ENCODE measurements at regions not wholly inside any gene's neighbourhood (a gene's known extent, or its start where the extent isn't known, plus 50 kb on each side); places are given as distances from the start of the nearest gene placed in this dataset.

- no peak for DNase-seq (ENCODE audit: low read depth in 1 of 2, low spot score in 1 of 2)
- no peak for TF ChIP-seq SPI1 (IDR thresholded peaks at IDR 0.05; ENCODE audit: borderline replicate concordance, low read depth)
- no peak for TF ChIP-seq GABPA (IDR thresholded peaks at IDR 0.05; ENCODE audit: low read depth)
- TF ChIP-seq CTCF (IDR thresholded peaks at IDR 0.05; ENCODE audit: insufficient read depth, low read length): no peak
- Histone ChIP-seq H3K27me3 (ENCODE audit: insufficient read depth, poor library complexity, severe bottlenecking) (no peaks in the 10 kb centered on the region), H3K4me3 (replicated peaks; ENCODE audit: insufficient read depth, low read length) (no peak overlapping the region), H3K27ac (replicated peaks) (no peak overlapping the region)
Observed at GRCh38 chr4:11286533-11286932, 142.2 kb downstream of the HS3ST1 start.

GRCh38 chr4:11281720-11282119, 147.0 kb downstream of the HS3ST1 start:
- Histone ChIP-seq H3K27me3 (ENCODE audit: insufficient read depth, poor library complexity, severe bottlenecking) (no peaks in the 10 kb centered on the region), H3K27ac (replicated peaks) (no peak overlapping the region), H3K4me3 (replicated peaks; ENCODE audit: insufficient read depth, low read length) (no peak overlapping the region)
- no peak for TF ChIP-seq CTCF (IDR thresholded peaks at IDR 0.05; ENCODE audit: insufficient read depth, low read length)
- TF ChIP-seq GABPA (IDR thresholded peaks at IDR 0.05; ENCODE audit: low read depth): no peak
- TF ChIP-seq REST (IDR thresholded peaks at IDR 0.05; ENCODE audit: insufficient replicate concordance, low read depth): no peak
- TF ChIP-seq POLR2AphosphoS5 (IDR thresholded peaks at IDR 0.05; ENCODE audit: low read depth): no peak
- no peak for TF ChIP-seq SPI1 (IDR thresholded peaks at IDR 0.05; ENCODE audit: borderline replicate concordance, low read depth)
- DNase-seq (ENCODE audit: low read depth in 1 of 2, low spot score in 1 of 2): no peak

GRCh38 chr4:11271263-11271662, 157.4 kb downstream of the HS3ST1 start:
- no peak for DNase-seq (ENCODE audit: low read depth in 1 of 2, low spot score in 1 of 2)
- Histone ChIP-seq H3K27me3 (ENCODE audit: insufficient read depth, poor library complexity, severe bottlenecking) (no peaks in the 10 kb centered on the region), H3K27ac (replicated peaks) (no peak overlapping the region), H3K4me3 (replicated peaks; ENCODE audit: insufficient read depth, low read length) (no peak overlapping the region)
- TF ChIP-seq CTCF (IDR thresholded peaks at IDR 0.05; ENCODE audit: insufficient read depth, low read length) (no peak), POLR2AphosphoS5 (IDR thresholded peaks at IDR 0.05; ENCODE audit: low read depth) (no peak), SPI1 (IDR thresholded peaks at IDR 0.05; ENCODE audit: borderline replicate concordance, low read depth) (no peak), GABPA (IDR thresholded peaks at IDR 0.05; ENCODE audit: low read depth) (no peak), REST (IDR thresholded peaks at IDR 0.05; ENCODE audit: insufficient replicate concordance, low read depth) (no peak)

GRCh38 chr4:11268149-11268548, 160.5 kb downstream of the HS3ST1 start:
- TF ChIP-seq REST (IDR thresholded peaks at IDR 0.05; ENCODE audit: insufficient replicate concordance, low read depth): no peak
- no peak for TF ChIP-seq SPI1 (IDR thresholded peaks at IDR 0.05; ENCODE audit: borderline replicate concordance, low read depth)
- TF ChIP-seq GABPA (IDR thresholded peaks at IDR 0.05; ENCODE audit: low read depth): no peak
- TF ChIP-seq CTCF (IDR thresholded peaks at IDR 0.05; ENCODE audit: insufficient read depth, low read length): no peak
- TF ChIP-seq POLR2AphosphoS5 (IDR thresholded peaks at IDR 0.05; ENCODE audit: low read depth): no peak
- H3K27me3 ChIP-seq (ENCODE audit: insufficient read depth, poor library complexity, severe bottlenecking): no peaks in the 10 kb centered on the region
- no peak overlapping the region for H3K27ac ChIP-seq (replicated peaks)
- H3K4me3 ChIP-seq (replicated peaks; ENCODE audit: insufficient read depth, low read length): no peak overlapping the region
- no peak for DNase-seq (ENCODE audit: low read depth in 1 of 2, low spot score in 1 of 2)
